ENCODE measurements at regions not wholly inside any gene's neighbourhood (a gene's known extent, or its start where the extent isn't known, plus 50 kb on each side); places are given as distances from the start of the nearest gene placed in this dataset.

DNA sequence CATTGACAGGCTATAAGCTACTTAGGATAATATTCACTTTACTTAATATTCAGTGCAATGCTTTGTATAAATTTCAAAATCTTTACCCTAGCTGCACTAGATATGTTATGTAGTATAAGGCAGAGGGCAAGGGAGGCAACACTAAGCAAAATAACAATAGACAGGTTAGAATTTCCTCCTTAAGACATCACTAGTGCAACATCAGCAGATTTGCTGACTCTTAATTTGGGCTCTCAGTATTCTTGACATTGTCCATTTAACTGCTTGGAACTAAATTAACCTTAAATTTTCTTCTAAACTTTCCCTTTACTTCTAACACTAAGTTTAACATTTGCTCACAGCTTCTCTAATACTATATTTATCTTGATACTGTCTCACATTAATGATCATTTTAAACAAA, 273.9 kb downstream of the DIO2 start:
- H3K27me3 ChIP-seq (ENCODE audit: control insufficient read depth in 2 of 2, insufficient read depth in 2 of 2, low read length in 2 of 2), result no peaks in the 10 kb centered on the region
- DNase-seq (ENCODE audit: extremely low read depth in 1 of 4, low spot score in 3 of 4) (no peak), ATAC-seq (no peak), FAIRE-seq (no peak)
- POLR2A ChIA-PET, result no interaction called here
- no peaks in the 10 kb centered on the region for H4K20me1 ChIP-seq (replicated peaks; ENCODE audit: control insufficient read depth, insufficient read depth, low read length)
- H3K36me3 ChIP-seq (ENCODE audit: control insufficient read depth, insufficient read depth, low read length), result no peaks in the 10 kb centered on the region
- intact Hi-C loops (cut with micrococcal nuclease), result no loop called here
- H3K4me3 ChIP-seq, result no peak overlapping the region
- H3K4me2 ChIP-seq (ENCODE audit: insufficient read depth, low read length), result no peak overlapping the region
- BruUV-seq (replicated peaks), result no TSS peak
- in situ Hi-C loops (cut with MboI), result no loop called here
- H3K79me2 ChIP-seq (ENCODE audit: control insufficient read depth, insufficient read depth, low read length), result no peaks in the 10 kb centered on the region
- no peak overlapping the region for H3K9ac ChIP-seq (ENCODE audit: insufficient read depth in 1 of 2, low read depth in 2 of 2, low read length in 2 of 2)
- H3K9me1 ChIP-seq (ENCODE audit: control insufficient read depth, insufficient read depth, low read length), result no peaks in the 10 kb centered on the region
- no peak overlapping the region for H2AFZ ChIP-seq (ENCODE audit: low read depth, low read length)
- no peak overlapping the region for H3K27ac ChIP-seq (ENCODE audit: extremely low read depth, low read depth, low read length)
- CTCF ChIA-PET (ENCODE audit: low intra/inter-chr PET ratio), result no interaction called here
- TF ChIP-seq NFE2 (IDR thresholded peaks at IDR 0.05; ENCODE audit: low read depth) (no peak), ETV5 (CRISPR knock-in tag; IDR thresholded peaks at IDR 0.05; ENCODE audit: low read depth) (no peak), PURB (CRISPR knock-in tag; IDR thresholded peaks at IDR 0.05; ENCODE audit: low read depth) (no peak), ILK (tag; IDR thresholded peaks at IDR 0.05; ENCODE audit: borderline replicate concordance, low read depth) (no peak), DNMT1 (IDR thresholded peaks at IDR 0.05) (no peak), GATAD2A (IDR thresholded peaks at IDR 0.05) (no peak)
- TF ChIP-seq, protein P1, sequence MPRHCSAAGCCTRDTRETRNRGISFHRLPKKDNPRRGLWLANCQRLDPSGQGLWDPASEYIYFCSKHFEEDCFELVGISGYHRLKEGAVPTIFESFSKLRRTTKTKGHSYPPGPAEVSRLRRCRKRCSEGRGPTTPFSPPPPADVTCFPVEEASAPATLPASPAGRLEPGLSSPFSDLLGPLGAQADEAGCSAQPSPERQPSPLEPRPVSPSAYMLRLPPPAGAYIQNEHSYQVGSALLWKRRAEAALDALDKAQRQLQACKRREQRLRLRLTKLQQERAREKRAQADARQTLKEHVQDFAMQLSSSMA (CRISPR knock-in tag; IDR thresholded peaks at IDR 0.05), result no peak
- TF ChIP-seq, protein P2, sequence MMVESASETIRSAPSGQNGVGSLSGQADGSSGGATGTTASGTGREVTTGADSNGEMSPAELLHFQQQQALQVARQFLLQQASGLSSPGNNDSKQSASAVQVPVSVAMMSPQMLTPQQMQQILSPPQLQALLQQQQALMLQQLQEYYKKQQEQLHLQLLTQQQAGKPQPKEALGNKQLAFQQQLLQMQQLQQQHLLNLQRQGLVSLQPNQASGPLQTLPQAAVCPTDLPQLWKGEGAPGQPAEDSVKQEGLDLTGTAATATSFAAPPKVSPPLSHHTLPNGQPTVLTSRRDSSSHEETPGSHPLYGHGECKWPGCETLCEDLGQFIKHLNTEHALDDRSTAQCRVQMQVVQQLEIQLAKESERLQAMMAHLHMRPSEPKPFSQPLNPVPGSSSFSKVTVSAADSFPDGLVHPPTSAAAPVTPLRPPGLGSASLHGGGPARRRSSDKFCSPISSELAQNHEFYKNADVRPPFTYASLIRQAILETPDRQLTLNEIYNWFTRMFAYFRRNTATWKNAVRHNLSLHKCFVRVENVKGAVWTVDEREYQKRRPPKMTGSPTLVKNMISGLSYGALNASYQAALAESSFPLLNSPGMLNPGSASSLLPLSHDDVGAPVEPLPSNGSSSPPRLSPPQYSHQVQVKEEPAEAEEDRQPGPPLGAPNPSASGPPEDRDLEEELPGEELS (CRISPR knock-in tag; IDR thresholded peaks at IDR 0.05; ENCODE audit: borderline replicate concordance), result no peak
- no peaks in the 10 kb centered on the region for H3K9me3 ChIP-seq (replicated peaks; ENCODE audit: control insufficient read depth, insufficient read depth, low read depth, low read length)
- no peaks in the 10 kb centered on the region for H3K4me1 ChIP-seq (replicated peaks in 1 of 2; ENCODE audit: control insufficient read depth in 2 of 2, insufficient read depth in 2 of 2, low read length in 2 of 2)
